Stomach (tissue), 8 donors: ENCODE measurements at regions not wholly inside any gene's neighbourhood (a gene's known extent, or its start where the extent isn't known, plus 50 kb on each side); places are given as distances from the start of the nearest gene placed in this dataset.

Experiments used
- DNase-seq, 2 donors: peaks; one replicate each; pipeline versions ENCODE4 v3.0.0 to v3.0.0-alpha.2; 2013 to 2019
- H3K27ac ChIP-seq, 5 donors: fragments of 200-600 bp in 4 of 5; sonication (generic) in 4 of 5; one replicate each; pipeline ENCODE4 v1.5.1; 2013 to 2019; ENCODE audit warnings: mild to moderate bottlenecking in 1 of 5, moderate library complexity in 1 of 5
- H3K27me3 ChIP-seq, 3 donors: fragments of 200-600 bp; sonication (generic); one replicate each; pipeline ENCODE4 v1.5.1; 2017 to 2019; ENCODE audit warnings: mixed run types in 1 of 3
- H3K36me3 ChIP-seq, 4 donors: fragments of 200-600 bp; sonication (generic); 1 replicate in 3 of 4; 2 replicates in 1 of 4; pipeline ENCODE4 v1.5.1; 2016 to 2019
- H3K4me1 ChIP-seq, 4 donors: fragments of 200-600 bp; sonication (generic); one replicate each; pipeline ENCODE4 v1.5.1; 2016 to 2019
- H3K4me3 ChIP-seq, 4 donors: fragments of 200-600 bp; sonication (generic) in 3 of 4; one replicate each; pipeline ENCODE4 v1.5.1; 2016 to 2019; ENCODE audit warnings: mild to moderate bottlenecking in 1 of 4
- H3K9me3 ChIP-seq, 4 donors: fragments of 200-600 bp; sonication (generic); one replicate each; pipeline ENCODE4 v1.5.1; 2016 to 2019
- CTCF ChIP-seq, 7 experiments: fragments of 450-650 bp in 4 of 7; fragments of 200-600 bp in 3 of 7; sonication (generic) in 3 of 7; IDR thresholded peaks; one replicate each; pipeline ENCODE4 v1.5.1; 2016 to 2019; ENCODE audit warnings: antibody characterized with exemption in 7 of 7, control low read depth in 2 of 7, mild to moderate bottlenecking in 1 of 7
- EP300 ChIP-seq: sonication (generic); formaldehyde crosslinking; IDR thresholded peaks from one replicate; pipeline ENCODE4 v1.6.1; 2017; ENCODE audit warnings: antibody characterized with exemption
- POLR2A ChIP-seq, 4 donors: fragments of 450-650 bp; IDR thresholded peaks; one replicate each; pipeline ENCODE4 v1.6.1; 2016; ENCODE audit warnings: antibody characterized with exemption in 4 of 4, control low read depth in 2 of 4, mild to moderate bottlenecking in 1 of 4, moderate library complexity in 1 of 4
- POLR2AphosphoS5 ChIP-seq, 3 donors: sonication (generic); formaldehyde crosslinking; IDR thresholded peaks; one replicate each; pipeline ENCODE4 v1.6.1; 2016; ENCODE audit warnings: antibody characterized with exemption in 3 of 3
- WGBS, 5 donors: extraction: QIAGEN DNeasy Blood & Tissue Kit in 3 of 5; methylation state at CpG; one replicate each; pipeline versions ENCODE4 v1.1.5 to v1.1.7; 2013 to 2018; 5-methylcytosine and 5-hydroxymethylcytosine counted together
- intact Hi-C: fragments of 100-400 bp; cut with DNase I; formaldehyde crosslinking; loops from one replicate; pipeline ENCODE4 v1.15.1; 2023; ENCODE audit warnings: low total_unique reads
- donor health status: healthy with polysubstance abuse.
- donor health status: Bipolar disorder and iron deficiency.
- donor health status: healthy.

GRCh38 chr7:130932088-130932487 lies 198.1 kb upstream of the KLF14 start:
- H3K27me3 ChIP-seq = no peaks in the 10 kb centered on the region
- intact Hi-C loops = no loop called here
- H3K9me3 ChIP-seq = no peaks in the 10 kb centered on the region
- no peak overlapping the region for H3K4me3 ChIP-seq
- no peak for TF ChIP-seq POLR2A (IDR thresholded peaks at IDR 0.05)
- TF ChIP-seq EP300 = no peak
- H3K27ac ChIP-seq = peak overlapping the region in 1 of 5 donors; percentile 79
- whole genome bisulfite sequencing, 5 donors = 92 to 96% (median 94%) methylated on average over 5 of the region's 5 CpGs
- no peak for DNase-seq
- peaks cover 4 to 26% (median 20%) of the 10 kb centered on the region in 4 donors for H3K36me3 ChIP-seq
- peaks cover 5 to 72% (median 35%) of the 10 kb centered on the region in 4 donors for H3K4me1 ChIP-seq

- TF ChIP-seq POLR2AphosphoS5 (IDR thresholded peaks at IDR 0.05) (no peak), EP300 (no peak), CTCF (IDR thresholded peaks at IDR 0.05) (no peak)
- intact Hi-C loops = no loop called here
- WGBS, 5 donors = 88 to 92% (median 89%) methylated on average over 11 of the region's 11 CpGs
- Histone ChIP-seq H3K27ac (no peak overlapping the region), H3K36me3 (peaks cover 4 to 22% (median 17%) of the 10 kb centered on the region in 4 donors), H3K27me3 (no peaks in the 10 kb centered on the region), H3K4me3 (no peak overlapping the region), H3K9me3 (no peaks in the 10 kb centered on the region), H3K4me1 (peaks cover 5 to 78% (median 30%) of the 10 kb centered on the region in 4 donors)
- DNase-seq = no peak
Observed at GRCh38 chr7:130932667-130933432, 198.8 kb upstream of the KLF14 start.

GRCh38 chr7:130933919-130934318 lies 199.9 kb upstream of the KLF14 start:
- 84 to 98% (median 94%) methylated on average over 4 of the region's 4 CpGs for WGBS, 5 donors
- Histone ChIP-seq H3K4me3 (no peak overlapping the region), H3K4me1 (peaks cover 5 to 85% (median 34%) of the 10 kb centered on the region in 4 donors), H3K9me3 (no peaks in the 10 kb centered on the region), H3K27ac (no peak overlapping the region), H3K36me3 (peaks cover 4 to 22% (median 17%) of the 10 kb centered on the region in 4 donors), H3K27me3 (no peaks in the 10 kb centered on the region)
- TF ChIP-seq CTCF (IDR thresholded peaks at IDR 0.05) (no peak), POLR2AphosphoS5 (IDR thresholded peaks at IDR 0.05) (no peak), POLR2A (IDR thresholded peaks at IDR 0.05) (no peak), EP300 (no peak)
- intact Hi-C loops = no loop called here
- DNase-seq = no peak

GRCh38 chr7:130935564-130936157 lies 201.7 kb upstream of the KLF14 start:
- intact Hi-C loops = no loop called here
- peaks cover 4 to 22% (median 17%) of the 10 kb centered on the region in 4 donors for H3K36me3 ChIP-seq
- TF ChIP-seq POLR2A (IDR thresholded peaks at IDR 0.05) (no peak), CTCF (IDR thresholded peaks at IDR 0.05) (no peak), POLR2AphosphoS5 (IDR thresholded peaks at IDR 0.05) (no peak), EP300 (no peak)
- H3K9me3 ChIP-seq = no peaks in the 10 kb centered on the region
- H3K4me3 ChIP-seq = no peak overlapping the region
- 67 to 83% (median 76%) methylated on average over 11 of the region's 11 CpGs for WGBS, 5 donors
- peaks cover 7 to 79% (median 34%) of the 10 kb centered on the region in 4 donors for H3K4me1 ChIP-seq
- peak overlapping the region in 4 of 5 donors; percentile 2 to 21 (median 12) for H3K27ac ChIP-seq
- H3K27me3 ChIP-seq = no peaks in the 10 kb centered on the region
- DNase-seq = no peak
